Activated B cell treated with CpG ODN at 0.5 μM for 24 hours (primary cell): ENCODE measurements at regions not wholly inside any gene's neighbourhood (a gene's known extent, or its start where the extent isn't known, plus 50 kb on each side); places are given as distances from the start of the nearest gene placed in this dataset.
A peak's percentile ranks its signal among the peaks of the same experiment; 100 is the strongest.

ENCODE experiments used
- ATAC-seq: fragments of 200-7000 bp; cut with Tn5 transposase; one replicate; pipeline ENCODE4 v1.10.0; 2021; ENCODE audit warnings: low read depth, mild to moderate bottlenecking, moderate library complexity
- CTCF ChIA-PET: fragments of 350-600 bp; sonication (Branson Sonifier 250); formaldehyde crosslinking; loops from one replicate; lab custom pipeline; 2021; ENCODE audit warnings: antibody characterized with exemption; lab: Charles Lee
- POLR2A ChIA-PET: fragments of 350-600 bp; sonication (Branson Sonifier 250); formaldehyde crosslinking; loops from one replicate; lab custom pipeline; 2021; ENCODE audit warnings: antibody characterized with exemption; lab: Charles Lee
- DNase-seq: peaks from one replicate; pipeline ENCODE4 v3.0.0; 2022
- H3K27ac Mint-ChIP-seq: one replicate; pipeline ENCODE4 v1.8.0; 2020; ENCODE audit warnings: mixed read lengths
- H3K27me3 Mint-ChIP-seq: one replicate; pipeline ENCODE4 v1.8.0; 2021; ENCODE audit warnings: mixed read lengths
- H3K36me3 Mint-ChIP-seq: one replicate; pipeline ENCODE4 v1.8.0; 2021; ENCODE audit warnings: low read depth, mixed read lengths
- H3K4me1 Mint-ChIP-seq: one replicate; pipeline ENCODE4 v1.8.0; 2021; ENCODE audit warnings: mixed read lengths
- H3K4me3 Mint-ChIP-seq: one replicate; pipeline ENCODE4 v1.8.0; 2020; ENCODE audit warnings: mild to moderate bottlenecking, mixed read lengths
- H3K9me3 Mint-ChIP-seq: one replicate; pipeline ENCODE4 v1.8.0; 2020; ENCODE audit warnings: mixed read lengths
- CTCF ChIP-seq: fragments of 200-600 bp; IDR thresholded peaks from one replicate; pipeline ENCODE4 v1.8.0; 2022; ENCODE audit warnings: antibody characterized with exemption, mild to moderate bottlenecking
- intact Hi-C: fragments of 100-400 bp; cut with micrococcal nuclease; formaldehyde crosslinking; loops from one replicate; pipeline ENCODE4 v1.15.1; 2024

GRCh38 chr3:18761530-18761929 is 336.4 kb upstream of the SATB1 start:
- TF ChIP-seq CTCF: no peak
- no peak for DNase-seq
- ATAC-seq: no peak
- Mint-ChIP-seq H3K9me3 (no peaks in the 10 kb centered on the region), H3K27ac (no peak overlapping the region), H3K4me3 (no peak overlapping the region), H3K27me3 (no peaks in the 10 kb centered on the region), H3K4me1 (no peaks in the 10 kb centered on the region), H3K36me3 (no peaks in the 10 kb centered on the region)
- POLR2A ChIA-PET: no interaction called here
- intact Hi-C loops: no loop called here
- CTCF ChIA-PET: interaction anchor here (4.2 kb wide), 1 partner anchor 202 kb away, joined by 128 read pairs; no protein-coding TSS in a partner anchor

GRCh38 chr3:18758047-18758704 is 333.0 kb upstream of the SATB1 start:
- Mint-ChIP-seq H3K36me3 (no peaks in the 10 kb centered on the region), H3K27me3 (no peaks in the 10 kb centered on the region), H3K4me1 (no peaks in the 10 kb centered on the region), H3K4me3 (no peak overlapping the region), H3K27ac (no peak overlapping the region), H3K9me3 (no peaks in the 10 kb centered on the region)
- POLR2A ChIA-PET: interaction anchor here (0.7 to 1.7 kb wide), 3 partner anchors 199 to 333 kb away, joined by 3 to 5 read pairs (median 4); partner anchors contain the start of gene SATB1
- CTCF ChIA-PET: interaction anchor here (0.6 to 4.2 kb wide), 29 partner anchors 9 to 916 kb away, joined by 3 to 128 read pairs (median 4); no protein-coding TSS in a partner anchor
- DNase-seq (no peak), ATAC-seq (peak; percentile 78)
- intact Hi-C loops: loop anchor here (1.0 to 10.0 kb wide), 9 partner anchors 17 to 1493 kb away; partner anchors contain the start of gene SATB1
- TF ChIP-seq CTCF: peak; percentile 27

GRCh38 chr3:18757476-18757875 is 332.3 kb upstream of the SATB1 start:
- DNase-seq: no peak
- CTCF ChIA-PET: interaction anchor here (0.6 to 4.2 kb wide), 28 partner anchors 10 to 916 kb away, joined by 3 to 128 read pairs (median 4); no protein-coding TSS in a partner anchor
- Mint-ChIP-seq H3K36me3 (no peaks in the 10 kb centered on the region), H3K27ac (no peak overlapping the region), H3K27me3 (no peaks in the 10 kb centered on the region), H3K4me3 (no peak overlapping the region), H3K4me1 (no peaks in the 10 kb centered on the region), H3K9me3 (no peaks in the 10 kb centered on the region)
- intact Hi-C loops: loop anchor here (5.0 to 10.0 kb wide), 3 partner anchors 330 to 1493 kb away; partner anchors contain the start of gene SATB1
- no peak for TF ChIP-seq CTCF
- POLR2A ChIA-PET: interaction anchor here (1.4 to 1.7 kb wide), 2 partner anchors 198 to 319 kb away, joined by 3 to 5 read pairs; no protein-coding TSS in a partner anchor
- no peak for ATAC-seq

- CTCF ChIA-PET: no interaction called here
- no peak overlapping the region for H3K4me3 Mint-ChIP-seq
- no peaks in the 10 kb centered on the region for H3K9me3 Mint-ChIP-seq
- H3K27ac Mint-ChIP-seq: no peak overlapping the region
- POLR2A ChIA-PET: no interaction called here
- H3K4me1 Mint-ChIP-seq: peaks cover 6% of the 10 kb centered on the region
- H3K27me3 Mint-ChIP-seq: no peaks in the 10 kb centered on the region
- H3K36me3 Mint-ChIP-seq: no peaks in the 10 kb centered on the region
- DNase-seq: no peak
- ATAC-seq: no peak
- intact Hi-C loops: loop anchor here (10.0 kb wide), 1 partner anchor 1488 kb away; no protein-coding TSS in a partner anchor
- TF ChIP-seq CTCF: no peak
Measured at GRCh38 chr3:18752273-18752934, 327.3 kb upstream of the SATB1 start.

GRCh38 chr3:18751514-18751913 is 326.4 kb upstream of the SATB1 start:
- intact Hi-C loops: loop anchor here (10.0 kb wide), 1 partner anchor 1487 kb away; no protein-coding TSS in a partner anchor
- ATAC-seq: no peak
- Mint-ChIP-seq H3K27me3 (no peaks in the 10 kb centered on the region), H3K4me3 (no peak overlapping the region), H3K36me3 (no peaks in the 10 kb centered on the region), H3K27ac (no peak overlapping the region), H3K4me1 (peaks cover 14% of the 10 kb centered on the region), H3K9me3 (no peaks in the 10 kb centered on the region)
- TF ChIP-seq CTCF: no peak
- CTCF ChIA-PET: no interaction called here
- DNase-seq: no peak
- POLR2A ChIA-PET: no interaction called here
